GM21723 (cell line): ENCODE measurements at regions not wholly inside any gene's neighbourhood (a gene's known extent, or its start where the extent isn't known, plus 50 kb on each side); places are given as distances from the start of the nearest gene placed in this dataset.

ENCODE experiments used
- ATAC-seq: cut with Tn5 transposase; IDR thresholded peaks from one replicate; pipeline ENCODE4 v1.9.1; 2021; ENCODE audit warnings: mild to moderate bottlenecking, moderate library complexity; ENCODE audit not compliant: unreplicated experiment

GRCh38 chr20:17012546-17013226 is 214.2 kb upstream of the PCSK2 start:
- ATAC-seq = no peak

- ATAC-seq = no peak
These were observed 212.6 kb upstream of the PCSK2 start for GRCh38 chr20:17014217-17014616.

GRCh38 chr20:17014756-17015366 is 212.0 kb upstream of the PCSK2 start:
- no peak for ATAC-seq

DNA sequence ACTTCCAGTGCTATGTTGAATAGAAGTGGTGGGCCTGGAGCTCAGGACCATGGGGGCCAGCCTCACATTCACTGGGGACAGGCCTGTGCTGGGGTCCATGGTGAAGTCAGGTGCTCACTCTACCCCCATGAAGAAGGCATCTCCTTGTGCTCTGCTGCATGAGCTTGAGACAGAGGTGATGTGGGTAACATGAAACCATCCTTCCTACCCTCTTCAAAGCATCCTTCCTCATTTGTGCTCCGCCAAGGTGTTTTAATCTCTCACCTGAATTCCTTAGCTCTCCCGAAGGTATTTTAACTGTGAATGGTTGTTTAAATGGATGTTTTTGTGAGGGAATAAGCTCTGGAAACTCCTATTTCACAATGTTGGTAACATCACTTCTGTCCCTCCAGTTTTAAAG is 209.6 kb upstream of the PCSK2 start:
- ATAC-seq = no peak

GRCh38 chr20:17021481-17021880 is 205.4 kb upstream of the PCSK2 start:
- ATAC-seq = no peak

DNA sequence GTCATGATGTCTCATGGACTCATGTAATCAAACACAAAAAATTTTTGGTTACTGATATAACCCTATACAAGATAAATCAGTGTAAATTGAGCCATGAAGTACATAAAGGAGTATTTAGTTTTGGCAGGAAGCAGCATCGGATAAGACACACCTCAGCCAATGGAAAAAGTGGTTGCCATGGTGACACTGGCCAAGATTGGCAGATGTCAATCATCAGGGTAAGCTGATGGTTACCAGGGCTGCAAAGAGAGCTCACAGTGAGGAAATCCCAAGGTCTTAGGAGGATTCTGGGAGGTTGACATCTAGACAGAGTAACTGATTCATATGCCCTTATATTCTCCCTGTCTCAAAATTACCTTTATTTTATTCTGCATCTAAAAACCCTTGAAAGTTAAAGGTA is 203.8 kb upstream of the PCSK2 start:
- no peak for ATAC-seq

DNA sequence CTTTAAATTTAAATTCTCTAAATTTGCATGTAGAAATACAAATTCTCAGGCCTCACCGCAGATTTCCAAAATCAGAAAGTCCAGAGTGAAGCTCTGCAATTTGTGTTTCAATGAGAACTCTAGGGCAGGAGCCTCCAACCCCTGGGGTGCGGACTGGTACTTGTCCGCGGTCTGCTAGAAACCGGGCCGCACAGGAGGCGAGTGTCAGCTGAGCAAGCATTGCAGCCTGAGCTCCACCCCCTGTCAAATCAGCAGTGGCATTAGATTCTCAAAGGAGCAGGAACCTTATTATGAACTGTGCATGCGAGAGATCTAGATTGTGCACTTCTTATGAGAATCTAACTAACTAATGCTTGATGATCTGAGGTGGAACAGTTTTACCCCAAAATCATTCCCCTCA is 203.0 kb upstream of the PCSK2 start:
- no peak for ATAC-seq

GRCh38 chr20:17024513-17025119 is 202.2 kb upstream of the PCSK2 start:
- ATAC-seq = no peak

- ATAC-seq = no peak
These were observed 200.5 kb upstream of the PCSK2 start for GRCh38 chr20:17026346-17026745.

- no peak for ATAC-seq
These were observed 197.1 kb upstream of the PCSK2 start for GRCh38 chr20:17029698-17030097.

DNA sequence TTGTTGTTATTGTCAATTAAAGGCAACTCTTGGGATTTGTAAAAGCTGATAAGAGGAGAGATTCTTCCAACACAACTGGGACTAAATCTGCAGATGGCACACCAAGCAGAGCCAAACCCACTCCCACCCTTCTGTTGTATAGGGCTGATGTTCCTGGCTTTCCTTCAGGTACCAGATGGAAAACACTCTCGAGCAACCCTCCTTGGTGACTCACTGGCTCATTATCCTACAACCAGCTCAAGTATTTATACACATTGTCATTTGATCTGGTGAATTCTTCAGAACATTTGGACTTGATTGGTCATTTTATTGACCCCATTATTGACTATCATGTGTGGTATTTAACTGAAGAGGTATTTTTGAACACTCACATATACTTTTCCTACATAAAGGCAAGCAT is 190.3 kb upstream of the PCSK2 start:
- no peak for ATAC-seq

DNA sequence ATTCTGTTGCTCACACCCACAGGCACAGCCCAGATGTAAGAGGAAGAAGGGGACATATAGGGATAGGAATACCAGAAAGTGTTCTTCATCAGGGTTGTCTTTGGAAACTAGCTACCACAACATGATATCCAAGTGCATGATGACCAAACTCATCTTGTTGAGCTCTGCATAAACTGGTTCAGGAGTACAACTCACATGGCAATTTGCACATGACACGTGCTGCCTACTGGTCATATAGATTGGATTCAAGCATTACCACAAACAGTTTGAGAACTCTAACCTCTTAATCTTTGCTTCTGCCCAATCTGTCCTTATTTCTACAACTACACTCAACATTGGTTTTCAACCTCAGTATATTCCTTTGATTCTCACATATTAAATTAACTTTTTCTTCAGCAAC is 184.7 kb upstream of the PCSK2 start:
- no peak for ATAC-seq

DNA sequence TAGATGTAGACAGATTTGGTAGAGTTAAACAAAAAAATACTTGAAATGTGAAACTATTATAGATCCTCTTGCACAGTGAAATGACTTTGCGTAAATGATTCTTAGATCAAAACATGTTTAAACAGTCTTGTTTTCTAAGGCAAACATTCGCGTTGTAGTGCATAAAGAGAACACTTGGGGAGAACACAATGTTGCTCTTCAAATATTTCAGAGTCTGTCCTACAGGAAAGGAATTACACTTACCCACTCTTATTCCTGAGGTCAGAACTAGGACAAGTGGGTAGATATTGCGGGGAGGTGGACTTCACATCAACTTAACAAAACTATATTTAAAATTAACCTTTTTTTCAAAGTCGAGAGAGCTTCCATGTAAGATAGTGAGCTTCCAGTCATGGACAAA is 183.5 kb upstream of the PCSK2 start:
- ATAC-seq = no peak

- ATAC-seq = no peak
These were observed 181.9 kb upstream of the PCSK2 start for GRCh38 chr20:17044891-17045290.

DNA sequence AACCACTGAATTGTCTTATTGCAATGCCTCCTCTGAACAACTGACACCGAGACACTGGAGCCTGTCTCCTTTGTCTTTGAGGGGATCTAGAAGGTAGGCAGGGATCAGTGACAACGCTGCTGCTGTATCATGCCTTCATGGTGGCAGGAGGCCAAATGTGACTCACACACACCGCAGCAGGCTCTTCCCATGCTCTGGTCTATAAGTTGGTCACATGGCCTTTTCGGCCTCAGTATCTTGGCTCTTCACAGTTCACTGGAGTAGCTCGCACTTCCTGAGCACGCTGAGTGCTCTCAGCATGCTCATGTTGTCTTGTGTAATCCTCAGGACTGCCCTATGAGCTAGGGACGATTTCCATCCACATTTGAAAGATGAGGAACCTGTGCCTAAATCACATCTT is 167.4 kb upstream of the PCSK2 start:
- ATAC-seq = no peak

- ATAC-seq = no peak
These were observed 165.1 kb upstream of the PCSK2 start for GRCh38 chr20:17061715-17062114.

- no peak for ATAC-seq
These were observed 164.1 kb upstream of the PCSK2 start for GRCh38 chr20:17062712-17063111.

- ATAC-seq = no peak
These were observed 159.9 kb upstream of the PCSK2 start for GRCh38 chr20:17066902-17067301.

DNA sequence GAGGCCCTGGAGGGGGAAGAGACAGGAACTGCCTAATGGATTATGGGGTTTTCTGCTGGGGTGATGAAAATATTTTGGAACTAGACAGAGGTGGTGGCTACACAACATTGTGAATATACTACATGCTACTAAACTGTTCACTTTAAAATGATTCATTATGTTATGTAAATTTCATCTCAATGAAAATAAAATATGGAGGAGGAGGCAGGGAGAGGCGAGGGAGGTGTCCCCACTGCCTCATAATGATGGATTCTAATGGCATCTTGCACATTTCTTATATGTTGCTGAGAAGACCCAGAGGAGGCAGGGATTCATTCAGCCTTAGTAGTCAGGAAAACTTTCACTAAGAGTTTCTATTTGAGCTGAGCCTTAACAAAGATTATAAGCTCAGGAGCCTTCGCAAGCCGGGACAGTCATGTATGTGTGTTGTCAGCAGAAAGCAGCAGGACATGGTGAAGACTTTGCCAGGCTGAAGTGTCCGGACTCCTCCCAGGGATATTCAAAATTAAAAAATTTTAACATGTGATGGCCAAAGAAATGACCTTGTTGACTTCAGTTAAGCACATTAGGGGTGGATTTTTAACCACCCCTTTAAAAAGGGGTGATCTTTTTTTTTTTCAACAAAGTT is 158.6 kb upstream of the PCSK2 start:
- no peak for ATAC-seq

DNA sequence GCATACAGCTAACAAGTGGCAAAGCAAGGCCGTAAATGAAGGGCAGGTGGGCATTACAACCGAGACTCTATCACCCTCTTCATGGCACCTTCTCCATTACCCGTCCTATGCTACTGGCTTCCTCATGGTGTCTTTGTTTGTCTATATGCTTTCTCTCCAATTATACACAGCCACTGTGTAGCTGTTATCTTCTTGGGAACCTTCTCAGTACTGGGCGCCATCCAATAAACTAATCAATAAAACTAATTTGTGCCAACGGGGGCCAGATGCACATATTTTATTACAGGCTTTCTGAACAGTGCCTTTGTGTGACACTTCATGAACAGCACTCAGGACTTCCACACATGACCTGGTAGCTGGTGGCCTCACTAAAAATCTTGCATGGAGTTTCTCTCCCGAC is 149.8 kb upstream of the PCSK2 start:
- no peak for ATAC-seq

DNA sequence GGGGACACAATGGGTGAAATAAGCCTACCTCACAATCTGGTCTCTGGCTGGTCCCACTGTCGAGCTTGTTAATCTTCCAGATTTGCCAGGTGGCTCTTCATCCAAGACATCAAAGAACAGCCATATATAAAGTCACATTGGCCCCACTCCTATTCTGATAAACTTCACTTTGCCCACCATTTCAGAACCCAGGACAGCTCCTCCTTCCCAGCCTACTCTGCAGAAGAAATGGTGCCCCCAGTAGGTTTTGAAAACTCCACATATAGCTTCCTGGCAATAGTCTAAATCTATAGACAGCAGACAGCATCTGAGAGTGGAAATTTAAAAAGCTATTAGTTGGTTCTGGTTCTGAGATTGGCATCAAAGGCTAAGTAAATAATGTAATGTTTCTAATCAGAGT is 143.1 kb upstream of the PCSK2 start:
- no peak for ATAC-seq

- no peak for ATAC-seq
These were observed 141.9 kb upstream of the PCSK2 start for GRCh38 chr20:17084909-17085308.
